ENCODE measurements at regions not wholly inside any gene's neighbourhood (a gene's known extent, or its start where the extent isn't known, plus 50 kb on each side); places are given as distances from the start of the nearest gene placed in this dataset.

DNA sequence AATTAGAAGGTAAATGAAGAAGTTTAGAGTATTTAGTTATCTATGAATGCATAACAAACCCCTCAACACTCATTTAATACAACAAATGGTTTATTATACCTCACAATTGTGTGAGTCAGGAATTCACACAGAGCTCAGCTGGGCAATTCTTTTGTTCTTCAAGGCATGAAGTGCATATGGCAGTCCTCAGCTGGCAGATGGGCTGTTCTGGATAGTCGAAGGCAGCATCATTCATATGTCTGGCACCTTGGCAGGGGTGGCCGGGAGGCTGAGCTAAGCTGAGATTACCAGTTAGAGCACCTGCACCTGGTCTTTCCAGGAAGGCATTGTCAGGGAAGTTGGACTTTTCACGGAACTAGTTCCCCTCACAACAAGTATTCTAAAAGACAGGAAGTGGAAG lies 286.2 kb upstream of the DUSP10 start:
- Histone ChIP-seq H4K20me1 (ENCODE audit: insufficient read depth, low read length) (no peaks in the 10 kb centered on the region), H3K79me2 (ENCODE audit: insufficient read depth, low read length) (no peaks in the 10 kb centered on the region), H3K27ac (ENCODE audit: low read depth, low read length) (no peak overlapping the region), H3K9me3 (ENCODE audit: low read depth, low read length) (no peaks in the 10 kb centered on the region), H3K4me3 (ENCODE audit: insufficient read depth, low read length) (no peak overlapping the region), H3K27me3 (ENCODE audit: insufficient read depth, low read length) (no peaks in the 10 kb centered on the region), H3K4me2 (ENCODE audit: insufficient read depth, low read length) (no peak overlapping the region), H2AFZ (ENCODE audit: low read length) (no peak overlapping the region), H3K4me1 (ENCODE audit: insufficient read depth, low read length) (no peaks in the 10 kb centered on the region), H3K36me3 (ENCODE audit: insufficient read depth, low read length) (no peaks in the 10 kb centered on the region)
- TF ChIP-seq, protein P1, sequence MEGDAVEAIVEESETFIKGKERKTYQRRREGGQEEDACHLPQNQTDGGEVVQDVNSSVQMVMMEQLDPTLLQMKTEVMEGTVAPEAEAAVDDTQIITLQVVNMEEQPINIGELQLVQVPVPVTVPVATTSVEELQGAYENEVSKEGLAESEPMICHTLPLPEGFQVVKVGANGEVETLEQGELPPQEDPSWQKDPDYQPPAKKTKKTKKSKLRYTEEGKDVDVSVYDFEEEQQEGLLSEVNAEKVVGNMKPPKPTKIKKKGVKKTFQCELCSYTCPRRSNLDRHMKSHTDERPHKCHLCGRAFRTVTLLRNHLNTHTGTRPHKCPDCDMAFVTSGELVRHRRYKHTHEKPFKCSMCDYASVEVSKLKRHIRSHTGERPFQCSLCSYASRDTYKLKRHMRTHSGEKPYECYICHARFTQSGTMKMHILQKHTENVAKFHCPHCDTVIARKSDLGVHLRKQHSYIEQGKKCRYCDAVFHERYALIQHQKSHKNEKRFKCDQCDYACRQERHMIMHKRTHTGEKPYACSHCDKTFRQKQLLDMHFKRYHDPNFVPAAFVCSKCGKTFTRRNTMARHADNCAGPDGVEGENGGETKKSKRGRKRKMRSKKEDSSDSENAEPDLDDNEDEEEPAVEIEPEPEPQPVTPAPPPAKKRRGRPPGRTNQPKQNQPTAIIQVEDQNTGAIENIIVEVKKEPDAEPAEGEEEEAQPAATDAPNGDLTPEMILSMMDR (IDR thresholded peaks at IDR 0.05; ENCODE audit: extremely low read depth, low read depth, low read length), result no peak
- DNase-seq (ENCODE audit: insufficient read length, low spot score, missing footprints), result no peak

DNA sequence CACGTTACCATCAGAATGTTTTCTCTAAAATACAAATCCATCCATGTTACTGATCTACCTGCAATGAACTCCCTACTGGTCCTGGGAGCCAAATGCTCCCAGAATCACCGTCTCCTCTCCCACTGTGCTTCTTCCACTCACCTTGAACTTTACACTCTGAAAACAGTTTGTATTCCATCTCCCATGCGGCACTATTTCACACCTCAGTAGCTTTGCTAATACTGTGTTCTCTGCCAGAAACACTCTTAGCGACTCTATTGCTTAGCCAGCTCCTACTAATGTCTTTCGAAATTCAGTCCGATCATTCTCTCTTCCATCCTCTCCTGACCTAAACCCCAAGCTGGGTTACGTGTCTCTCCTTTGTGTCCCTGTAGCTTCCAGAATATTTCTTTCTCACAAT lies 284.4 kb upstream of the DUSP10 start:
- Histone ChIP-seq H3K4me1 (ENCODE audit: insufficient read depth, low read length) (no peaks in the 10 kb centered on the region), H3K4me2 (ENCODE audit: insufficient read depth, low read length) (no peak overlapping the region), H2AFZ (ENCODE audit: low read length) (no peak overlapping the region), H3K9me3 (ENCODE audit: low read depth, low read length) (no peaks in the 10 kb centered on the region), H3K4me3 (ENCODE audit: insufficient read depth, low read length) (no peak overlapping the region), H3K36me3 (ENCODE audit: insufficient read depth, low read length) (no peaks in the 10 kb centered on the region), H3K27ac (ENCODE audit: low read depth, low read length) (no peak overlapping the region), H3K79me2 (ENCODE audit: insufficient read depth, low read length) (no peaks in the 10 kb centered on the region), H3K27me3 (ENCODE audit: insufficient read depth, low read length) (no peaks in the 10 kb centered on the region), H4K20me1 (ENCODE audit: insufficient read depth, low read length) (no peaks in the 10 kb centered on the region)
- TF ChIP-seq, protein P1 (IDR thresholded peaks at IDR 0.05; ENCODE audit: extremely low read depth, low read depth, low read length), result no peak
- no peak for DNase-seq (ENCODE audit: insufficient read length, low spot score, missing footprints)

DNA sequence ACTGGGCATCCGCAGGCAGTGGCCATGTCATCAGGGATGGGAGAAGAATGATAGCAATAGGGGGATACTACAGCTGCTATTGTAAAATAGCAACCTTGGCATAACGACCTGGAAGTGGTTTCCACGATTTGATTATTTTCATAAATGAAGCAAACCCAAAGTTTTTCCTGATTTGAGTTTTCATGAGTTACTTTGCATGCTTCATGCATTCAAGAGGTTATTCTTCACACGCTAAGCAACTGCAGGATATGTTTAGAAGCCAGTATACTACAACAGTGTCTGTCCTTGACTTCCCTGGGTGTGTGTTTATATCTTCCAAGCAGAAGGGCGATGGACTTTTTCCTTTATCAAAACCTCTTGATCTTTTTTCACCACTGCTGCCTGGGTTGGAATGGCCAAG lies 281.1 kb upstream of the DUSP10 start:
- no peak overlapping the region for H3K27ac ChIP-seq (ENCODE audit: low read depth, low read length)
- H3K27me3 ChIP-seq (ENCODE audit: insufficient read depth, low read length), result no peaks in the 10 kb centered on the region
- no peak overlapping the region for H3K4me2 ChIP-seq (ENCODE audit: insufficient read depth, low read length)
- no peak for DNase-seq (ENCODE audit: insufficient read length, low spot score, missing footprints)
- H3K36me3 ChIP-seq (ENCODE audit: insufficient read depth, low read length), result no peaks in the 10 kb centered on the region
- peaks cover 2% of the 10 kb centered on the region for H3K4me1 ChIP-seq (ENCODE audit: insufficient read depth, low read length)
- no peaks in the 10 kb centered on the region for H3K9me3 ChIP-seq (ENCODE audit: low read depth, low read length)
- no peaks in the 10 kb centered on the region for H4K20me1 ChIP-seq (ENCODE audit: insufficient read depth, low read length)
- TF ChIP-seq, protein P1 (IDR thresholded peaks at IDR 0.05; ENCODE audit: extremely low read depth, low read depth, low read length), result no peak
- H3K4me3 ChIP-seq (ENCODE audit: insufficient read depth, low read length), result no peak overlapping the region
- H2AFZ ChIP-seq (ENCODE audit: low read length), result no peak overlapping the region
- H3K79me2 ChIP-seq (ENCODE audit: insufficient read depth, low read length), result no peaks in the 10 kb centered on the region

DNA sequence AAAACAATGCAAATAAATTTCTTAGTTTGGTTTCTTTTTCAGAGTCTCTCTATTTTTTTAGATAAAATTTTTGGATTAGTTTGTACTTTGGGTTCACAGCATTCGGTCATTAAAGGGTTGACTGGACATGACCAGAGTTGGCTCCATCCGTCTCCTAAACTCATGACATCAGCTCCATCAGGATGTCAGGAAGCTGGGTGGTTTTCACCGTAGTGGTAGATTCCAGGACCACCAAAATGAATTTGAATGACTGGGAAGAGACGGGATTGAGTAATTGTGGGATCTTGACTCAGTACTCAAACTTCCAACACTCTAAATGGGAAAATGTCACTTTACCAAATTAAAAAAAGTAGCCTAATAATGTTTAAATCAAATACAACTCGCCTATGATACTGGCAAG lies 279.2 kb upstream of the DUSP10 start:
- H3K9me3 ChIP-seq (ENCODE audit: low read depth, low read length), result no peaks in the 10 kb centered on the region
- H3K4me2 ChIP-seq (ENCODE audit: insufficient read depth, low read length), result no peak overlapping the region
- no peaks in the 10 kb centered on the region for H3K27me3 ChIP-seq (ENCODE audit: insufficient read depth, low read length)
- TF ChIP-seq, protein P1 (IDR thresholded peaks at IDR 0.05; ENCODE audit: extremely low read depth, low read depth, low read length), result no peak
- no peaks in the 10 kb centered on the region for H3K36me3 ChIP-seq (ENCODE audit: insufficient read depth, low read length)
- no peak overlapping the region for H3K27ac ChIP-seq (ENCODE audit: low read depth, low read length)
- DNase-seq (ENCODE audit: insufficient read length, low spot score, missing footprints), result no peak
- no peaks in the 10 kb centered on the region for H3K79me2 ChIP-seq (ENCODE audit: insufficient read depth, low read length)
- no peaks in the 10 kb centered on the region for H4K20me1 ChIP-seq (ENCODE audit: insufficient read depth, low read length)
- H3K4me1 ChIP-seq (ENCODE audit: insufficient read depth, low read length), result peaks cover 2% of the 10 kb centered on the region
- H3K4me3 ChIP-seq (ENCODE audit: insufficient read depth, low read length), result no peak overlapping the region
- peak overlapping the region; percentile 78 for H2AFZ ChIP-seq (ENCODE audit: low read length)
